ENCODE measurements at regions not wholly inside any gene's neighbourhood (a gene's known extent, or its start where the extent isn't known, plus 50 kb on each side); places are given as distances from the start of the nearest gene placed in this dataset.

DNA sequence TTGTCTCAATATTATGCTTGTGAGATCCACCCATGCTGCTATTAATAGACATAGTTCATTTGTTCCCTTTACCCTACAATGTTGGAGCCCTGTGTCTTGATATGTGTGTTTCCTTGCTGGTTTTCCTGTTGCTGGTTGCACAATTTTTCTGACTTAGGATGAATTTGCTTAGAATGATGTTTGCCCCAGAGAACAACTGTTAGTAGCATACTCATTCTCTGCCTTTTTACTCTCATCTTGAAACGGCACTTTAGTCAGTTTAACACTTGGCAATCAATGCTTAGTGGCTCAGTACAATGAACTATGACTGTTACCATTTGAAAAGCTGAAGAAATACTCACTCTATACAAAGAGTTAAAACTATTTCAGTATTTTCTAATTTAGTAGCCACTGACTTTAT, 158.8 kb upstream of the NDST4 start:
- TF ChIP-seq EZH2 (optimal IDR thresholded peaks at IDR 0.05; ENCODE audit: low read depth, low read length) (no peak), EZH2phosphoT487 (IDR thresholded peaks at IDR 0.05; ENCODE audit: low read length) (no peak)
- TF ChIP-seq, protein P1, sequence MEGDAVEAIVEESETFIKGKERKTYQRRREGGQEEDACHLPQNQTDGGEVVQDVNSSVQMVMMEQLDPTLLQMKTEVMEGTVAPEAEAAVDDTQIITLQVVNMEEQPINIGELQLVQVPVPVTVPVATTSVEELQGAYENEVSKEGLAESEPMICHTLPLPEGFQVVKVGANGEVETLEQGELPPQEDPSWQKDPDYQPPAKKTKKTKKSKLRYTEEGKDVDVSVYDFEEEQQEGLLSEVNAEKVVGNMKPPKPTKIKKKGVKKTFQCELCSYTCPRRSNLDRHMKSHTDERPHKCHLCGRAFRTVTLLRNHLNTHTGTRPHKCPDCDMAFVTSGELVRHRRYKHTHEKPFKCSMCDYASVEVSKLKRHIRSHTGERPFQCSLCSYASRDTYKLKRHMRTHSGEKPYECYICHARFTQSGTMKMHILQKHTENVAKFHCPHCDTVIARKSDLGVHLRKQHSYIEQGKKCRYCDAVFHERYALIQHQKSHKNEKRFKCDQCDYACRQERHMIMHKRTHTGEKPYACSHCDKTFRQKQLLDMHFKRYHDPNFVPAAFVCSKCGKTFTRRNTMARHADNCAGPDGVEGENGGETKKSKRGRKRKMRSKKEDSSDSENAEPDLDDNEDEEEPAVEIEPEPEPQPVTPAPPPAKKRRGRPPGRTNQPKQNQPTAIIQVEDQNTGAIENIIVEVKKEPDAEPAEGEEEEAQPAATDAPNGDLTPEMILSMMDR (IDR thresholded peaks at IDR 0.05; ENCODE audit: low read length), result no peak

All from MM.1S (cell line).